ENCODE measurements at regions not wholly inside any gene's neighbourhood (a gene's known extent, or its start where the extent isn't known, plus 50 kb on each side); places are given as distances from the start of the nearest gene placed in this dataset.

DNA sequence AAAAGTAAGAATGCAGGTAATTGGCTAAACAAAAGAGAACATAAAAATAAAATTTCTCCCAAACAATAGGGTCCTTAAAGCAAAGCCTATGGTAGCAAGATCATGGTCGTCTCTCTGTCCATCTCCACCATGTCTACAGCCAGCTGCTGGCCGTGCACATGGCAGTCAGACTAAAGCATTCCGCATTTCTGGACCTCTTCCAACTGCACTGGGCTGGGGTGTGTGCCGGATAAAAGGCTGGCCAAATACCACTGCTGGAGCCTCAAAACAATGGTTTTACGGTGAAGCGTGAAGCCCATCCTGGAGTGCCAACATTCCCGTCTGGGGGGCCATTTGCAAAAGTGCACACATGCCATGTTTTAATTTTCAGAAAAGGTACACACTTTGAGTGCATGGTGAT lies 74.8 kb upstream of the PIEZO2 start:
- TF ChIP-seq, protein P1, sequence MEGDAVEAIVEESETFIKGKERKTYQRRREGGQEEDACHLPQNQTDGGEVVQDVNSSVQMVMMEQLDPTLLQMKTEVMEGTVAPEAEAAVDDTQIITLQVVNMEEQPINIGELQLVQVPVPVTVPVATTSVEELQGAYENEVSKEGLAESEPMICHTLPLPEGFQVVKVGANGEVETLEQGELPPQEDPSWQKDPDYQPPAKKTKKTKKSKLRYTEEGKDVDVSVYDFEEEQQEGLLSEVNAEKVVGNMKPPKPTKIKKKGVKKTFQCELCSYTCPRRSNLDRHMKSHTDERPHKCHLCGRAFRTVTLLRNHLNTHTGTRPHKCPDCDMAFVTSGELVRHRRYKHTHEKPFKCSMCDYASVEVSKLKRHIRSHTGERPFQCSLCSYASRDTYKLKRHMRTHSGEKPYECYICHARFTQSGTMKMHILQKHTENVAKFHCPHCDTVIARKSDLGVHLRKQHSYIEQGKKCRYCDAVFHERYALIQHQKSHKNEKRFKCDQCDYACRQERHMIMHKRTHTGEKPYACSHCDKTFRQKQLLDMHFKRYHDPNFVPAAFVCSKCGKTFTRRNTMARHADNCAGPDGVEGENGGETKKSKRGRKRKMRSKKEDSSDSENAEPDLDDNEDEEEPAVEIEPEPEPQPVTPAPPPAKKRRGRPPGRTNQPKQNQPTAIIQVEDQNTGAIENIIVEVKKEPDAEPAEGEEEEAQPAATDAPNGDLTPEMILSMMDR (IDR thresholded peaks at IDR 0.05): no peak
- TF ChIP-seq POLR2A (IDR thresholded peaks at IDR 0.05): no peak
- no peak for TF ChIP-seq EP300 (IDR thresholded peaks at IDR 0.05)

Data from ovary (tissue), 3 donors.